Upper lobe of left lung (tissue), 6 donors: ENCODE measurements at regions not wholly inside any gene's neighbourhood (a gene's known extent, or its start where the extent isn't known, plus 50 kb on each side); places are given as distances from the start of the nearest gene placed in this dataset.

Source experiments
- ATAC-seq, 2 donors: fragments of 200-7000 bp; cut with Tn5 transposase; one replicate each; pipeline ENCODE4 v1.9.1; 2022; ENCODE audit warnings: mild to moderate bottlenecking in 2 of 2, moderate library complexity in 2 of 2; ENCODE audit not compliant: low FRiP score in 2 of 2
- DNase-seq, 2 donors: peaks; one replicate each; pipeline ENCODE4 v3.0.0-alpha.2; 2019 to 2020
- H3K27ac ChIP-seq, 4 donors: fragments of 200-600 bp; sonication (generic); one replicate each; pipeline ENCODE4 v1.5.1; 2016 to 2019
- H3K27me3 ChIP-seq, 4 donors: fragments of 200-600 bp; sonication (generic); one replicate each; pipeline ENCODE4 v1.5.1; 2017 to 2019
- H3K36me3 ChIP-seq, 4 donors: fragments of 200-600 bp; sonication (generic); one replicate each; pipeline ENCODE4 v1.5.1; 2016 to 2019
- H3K4me1 ChIP-seq, 4 donors: fragments of 200-600 bp; sonication (generic); one replicate each; pipeline ENCODE4 v1.5.1; 2018 to 2019
- H3K4me3 ChIP-seq, 4 donors: fragments of 200-600 bp; sonication (generic); one replicate each; pipeline ENCODE4 v1.5.1; 2017 to 2019; ENCODE audit warnings: mild to moderate bottlenecking in 2 of 4, moderate library complexity in 1 of 4
- H3K9me3 ChIP-seq, 4 donors: fragments of 200-600 bp; sonication (generic); one replicate each; pipeline ENCODE4 v1.5.1; 2018 to 2019
- CTCF ChIP-seq, 6 experiments: fragments of 450-650 bp in 4 of 6; fragments of 200-600 bp in 2 of 6; sonication (generic) in 2 of 6; IDR thresholded peaks; one replicate each; pipeline ENCODE4 v1.5.1; 2016 to 2019; ENCODE audit warnings: antibody characterized with exemption in 6 of 6
- EP300 ChIP-seq, 4 donors: sonication (generic); formaldehyde crosslinking; IDR thresholded peaks; one replicate each; pipeline ENCODE4 v1.5.1; 2017; ENCODE audit warnings: antibody characterized with exemption in 4 of 4, control low read depth in 2 of 4
- POLR2A ChIP-seq, 4 donors: fragments of 450-650 bp; IDR thresholded peaks; one replicate each; pipeline ENCODE4 v1.5.1; 2016 to 2017; ENCODE audit warnings: antibody characterized with exemption in 4 of 4, mild to moderate bottlenecking in 2 of 4
- POLR2AphosphoS5 ChIP-seq, 2 donors: sonication (generic); formaldehyde crosslinking; IDR thresholded peaks; one replicate each; pipeline ENCODE4 v1.5.1; 2017; ENCODE audit warnings: antibody characterized with exemption in 2 of 2
- WGBS, 2 donors: methylation state at CpG; one replicate each; pipeline ENCODE4 v1.1.5; 2017 to 2018; 5-methylcytosine and 5-hydroxymethylcytosine counted together
- donor health status: DM: no; HTN: no; CAD: no; lungs with moderate emphysema.
- donor health status: DM: no; HTN: yes; CAD: no; lungs with severe emphysema.

DNA sequence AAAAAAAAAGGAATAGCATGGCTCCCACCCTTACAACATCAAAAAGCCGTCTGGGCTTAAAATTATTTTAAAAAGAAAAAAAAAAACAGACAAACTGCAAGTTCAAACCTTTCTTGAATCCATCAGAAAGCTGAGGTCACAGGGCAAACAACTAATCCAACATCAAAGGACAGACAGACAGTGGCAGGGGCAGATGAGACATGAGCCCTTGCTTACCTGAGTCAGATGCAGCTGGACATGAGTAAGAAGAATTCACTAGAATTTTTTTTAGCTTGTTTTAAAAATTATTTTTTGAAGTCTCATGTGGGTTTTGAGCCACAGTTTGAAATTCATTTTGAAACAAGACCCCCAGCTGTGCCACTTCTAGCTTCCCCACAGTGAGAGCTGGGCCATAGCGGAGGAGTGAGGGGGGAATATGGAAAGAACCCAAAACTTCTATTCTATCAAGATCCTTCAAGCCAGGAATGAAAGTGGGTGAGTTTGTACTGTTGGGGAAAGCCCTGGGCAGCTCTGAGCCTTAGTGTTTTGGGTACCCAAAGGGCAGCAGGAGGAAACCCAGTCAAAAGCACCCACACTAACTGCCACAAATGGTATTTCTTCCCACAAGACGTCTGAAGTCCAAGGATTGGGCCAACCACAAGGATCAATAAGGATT is 111.4 kb downstream of the ATXN3L start:
- H3K9me3 ChIP-seq: no peaks in the 10 kb centered on the region
- H3K27ac ChIP-seq: no peak overlapping the region
- no peaks in the 10 kb centered on the region for H3K36me3 ChIP-seq
- H3K27me3 ChIP-seq: no peaks in the 10 kb centered on the region
- TF ChIP-seq CTCF (IDR thresholded peaks at IDR 0.05) (no peak), POLR2AphosphoS5 (IDR thresholded peaks at IDR 0.05) (no peak), EP300 (IDR thresholded peaks at IDR 0.05) (no peak), POLR2A (IDR thresholded peaks at IDR 0.05) (no peak)
- no peak overlapping the region for H3K4me3 ChIP-seq
- peaks cover 0 to 14% (median 6%) of the 10 kb centered on the region in 4 donors for H3K4me1 ChIP-seq
- DNase-seq: no peak
- WGBS, 2 donors: 93 to 94% methylated on average over 3 of the region's 3 CpGs
- ATAC-seq: no peak

DNA sequence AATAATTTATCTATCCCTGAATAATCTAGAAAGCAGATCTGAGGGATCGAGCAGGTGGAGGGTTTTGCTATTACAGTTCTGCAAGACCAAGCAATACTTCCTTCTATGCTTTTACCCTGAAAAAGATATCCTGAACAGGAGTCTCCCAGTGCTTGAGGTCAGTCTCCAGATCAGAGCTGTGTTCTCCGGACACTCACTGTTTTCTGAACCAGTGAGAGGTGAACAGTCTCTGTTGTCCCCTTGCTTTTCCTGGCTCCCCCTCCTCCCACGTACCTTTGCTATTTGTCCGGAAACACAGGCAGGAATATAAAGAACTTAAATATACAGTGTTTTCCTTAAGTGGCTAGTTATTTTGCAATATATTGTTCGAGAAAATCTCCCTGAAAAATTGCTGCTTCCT is 116.6 kb downstream of the ATXN3L start:
- 45 to 54% methylated on average over 5 of the region's 5 CpGs for WGBS, 2 donors
- peaks cover 0 to 5% (median 1%) of the 10 kb centered on the region in 4 donors for H3K4me1 ChIP-seq
- DNase-seq (no peak), ATAC-seq (no peak)
- no peak overlapping the region for H3K4me3 ChIP-seq
- H3K27ac ChIP-seq: no peak overlapping the region
- no peaks in the 10 kb centered on the region for H3K36me3 ChIP-seq
- no peak for TF ChIP-seq CTCF (IDR thresholded peaks at IDR 0.05)
- TF ChIP-seq EP300 (IDR thresholded peaks at IDR 0.05): no peak
- TF ChIP-seq POLR2AphosphoS5 (IDR thresholded peaks at IDR 0.05): no peak
- no peak for TF ChIP-seq POLR2A (IDR thresholded peaks at IDR 0.05)
- H3K9me3 ChIP-seq: no peaks in the 10 kb centered on the region
- no peaks in the 10 kb centered on the region for H3K27me3 ChIP-seq

GRCh38 chrX:13201605-13202219 is 118.1 kb downstream of the ATXN3L start:
- Histone ChIP-seq H3K27me3 (no peaks in the 10 kb centered on the region), H3K36me3 (no peaks in the 10 kb centered on the region), H3K4me3 (no peak overlapping the region), H3K9me3 (no peaks in the 10 kb centered on the region), H3K4me1 (peaks cover 0 to 5% (median 1%) of the 10 kb centered on the region in 4 donors), H3K27ac (no peak overlapping the region)
- DNase-seq (no peak), ATAC-seq (no peak)
- TF ChIP-seq EP300 (IDR thresholded peaks at IDR 0.05) (no peak), CTCF (IDR thresholded peaks at IDR 0.05) (no peak), POLR2A (IDR thresholded peaks at IDR 0.05) (no peak), POLR2AphosphoS5 (IDR thresholded peaks at IDR 0.05) (no peak)
- 81 to 94% methylated on average over 14 of the region's 14 CpGs for WGBS, 2 donors

- WGBS, 2 donors: 59 to 79% methylated on average over 2 of the region's 2 CpGs
- H3K4me3 ChIP-seq: no peak overlapping the region
- H3K9me3 ChIP-seq: no peaks in the 10 kb centered on the region
- no peaks in the 10 kb centered on the region for H3K27me3 ChIP-seq
- TF ChIP-seq EP300 (IDR thresholded peaks at IDR 0.05): no peak
- TF ChIP-seq CTCF (IDR thresholded peaks at IDR 0.05): no peak
- TF ChIP-seq POLR2A (IDR thresholded peaks at IDR 0.05): no peak
- no peak for TF ChIP-seq POLR2AphosphoS5 (IDR thresholded peaks at IDR 0.05)
- DNase-seq (no peak), ATAC-seq (no peak)
- H3K27ac ChIP-seq: no peak overlapping the region
- H3K4me1 ChIP-seq: peaks cover 0 to 5% (median 1%) of the 10 kb centered on the region in 4 donors
- no peaks in the 10 kb centered on the region for H3K36me3 ChIP-seq
These were observed 119.5 kb downstream of the ATXN3L start for GRCh38 chrX:13200398-13200797.

- H3K4me1 ChIP-seq: peaks cover 0 to 5% (median 2%) of the 10 kb centered on the region in 4 donors
- no peaks in the 10 kb centered on the region for H3K36me3 ChIP-seq
- no peak overlapping the region for H3K27ac ChIP-seq
- ATAC-seq (no peak), DNase-seq (no peak)
- WGBS, 2 donors: 91 to 93% methylated on average over 3 of the region's 3 CpGs
- no peak overlapping the region for H3K4me3 ChIP-seq
- H3K27me3 ChIP-seq: no peaks in the 10 kb centered on the region
- no peak for TF ChIP-seq POLR2A (IDR thresholded peaks at IDR 0.05)
- TF ChIP-seq EP300 (IDR thresholded peaks at IDR 0.05): no peak
- no peak for TF ChIP-seq CTCF (IDR thresholded peaks at IDR 0.05)
- no peak for TF ChIP-seq POLR2AphosphoS5 (IDR thresholded peaks at IDR 0.05)
- H3K9me3 ChIP-seq: no peaks in the 10 kb centered on the region
These were observed 121.1 kb downstream of the ATXN3L start for GRCh38 chrX:13198762-13199064.
